Smooth muscle cell (in vitro differentiated cells): ENCODE measurements at regions not wholly inside any gene's neighbourhood (a gene's known extent, or its start where the extent isn't known, plus 50 kb on each side); places are given as distances from the start of the nearest gene placed in this dataset.
A peak's percentile ranks its signal among the peaks of the same experiment; 100 is the strongest.

Source experiments
- DNase-seq: peaks from one replicate; lab custom pipeline; 2025; ENCODE audit not compliant: unreplicated experiment; lab: John Stamatoyannopoulos, UW
- H2AFZ ChIP-seq: fragments of 200-600 bp; sonication (generic); 2 replicates; pipeline ENCODE4 v1.6.0; 2016; ENCODE audit warnings: antibody characterized with exemption, low read depth, mild to moderate bottlenecking
- H3F3A ChIP-seq: fragments of 200-600 bp; sonication (generic); 2 replicates; pipeline ENCODE4 v1.6.0; 2017; ENCODE audit warnings: antibody characterized with exemption, low read depth
- H3K27ac ChIP-seq: fragments of 200-600 bp; sonication (generic); 2 replicates; pipeline ENCODE4 v1.5.1; 2016; ENCODE audit warnings: low read depth, mild to moderate bottlenecking
- H3K27me3 ChIP-seq: fragments of 200-600 bp; sonication (generic); 2 replicates; pipeline ENCODE4 v1.6.1; 2016; ENCODE audit warnings: low read depth, mild to moderate bottlenecking
- H3K36me3 ChIP-seq: fragments of 200-600 bp; sonication (generic); 2 replicates; pipeline ENCODE4 v1.5.1; 2016; ENCODE audit warnings: low read depth
- H3K4me1 ChIP-seq: fragments of 200-600 bp; sonication (generic); 2 replicates; pipeline ENCODE4 v1.5.1; 2016; ENCODE audit warnings: low read depth
- H3K4me2 ChIP-seq: fragments of 200-600 bp; sonication (generic); 2 replicates; pipeline ENCODE4 v1.6.0; 2016; ENCODE audit warnings: mild to moderate bottlenecking
- H3K4me3 ChIP-seq: fragments of 200-600 bp; sonication (generic); 2 replicates; pipeline ENCODE4 v1.5.1; 2016; ENCODE audit warnings: mild to moderate bottlenecking
- H3K79me2 ChIP-seq: fragments of 200-600 bp; sonication (generic); 2 replicates; pipeline ENCODE4 v1.6.0; 2016; ENCODE audit warnings: low read depth, mild to moderate bottlenecking
- H3K9ac ChIP-seq: fragments of 200-600 bp; sonication (generic); 2 replicates; pipeline ENCODE4 v1.6.0; 2016; ENCODE audit warnings: low read depth
- H3K9me3 ChIP-seq: fragments of 200-600 bp; sonication (generic); replicated peaks from 2 replicates; pipeline ENCODE4 v1.5.1; 2016; ENCODE audit warnings: low read depth
- H4K20me1 ChIP-seq: fragments of 200-600 bp; sonication (generic); 2 replicates; pipeline ENCODE4 v1.6.0; 2016; ENCODE audit warnings: low read depth
- WGBS: methylation state at CpG from one replicate; pipeline ENCODE4 v1.1.7; 2016; ENCODE audit warnings: low lambda C conversion rate; 5-methylcytosine and 5-hydroxymethylcytosine counted together
- TF ChIP-seq, protein P1 (sequence below): fragments of 200-600 bp; sonication (generic); IDR thresholded peaks from 2 replicates; pipeline ENCODE4 v1.5.1; 2017; ENCODE audit warnings: borderline replicate concordance, mild to moderate bottlenecking, antibody characterized with exemption; ENCODE audit not compliant: insufficient read depth, poor library complexity, severe bottlenecking

DNA sequence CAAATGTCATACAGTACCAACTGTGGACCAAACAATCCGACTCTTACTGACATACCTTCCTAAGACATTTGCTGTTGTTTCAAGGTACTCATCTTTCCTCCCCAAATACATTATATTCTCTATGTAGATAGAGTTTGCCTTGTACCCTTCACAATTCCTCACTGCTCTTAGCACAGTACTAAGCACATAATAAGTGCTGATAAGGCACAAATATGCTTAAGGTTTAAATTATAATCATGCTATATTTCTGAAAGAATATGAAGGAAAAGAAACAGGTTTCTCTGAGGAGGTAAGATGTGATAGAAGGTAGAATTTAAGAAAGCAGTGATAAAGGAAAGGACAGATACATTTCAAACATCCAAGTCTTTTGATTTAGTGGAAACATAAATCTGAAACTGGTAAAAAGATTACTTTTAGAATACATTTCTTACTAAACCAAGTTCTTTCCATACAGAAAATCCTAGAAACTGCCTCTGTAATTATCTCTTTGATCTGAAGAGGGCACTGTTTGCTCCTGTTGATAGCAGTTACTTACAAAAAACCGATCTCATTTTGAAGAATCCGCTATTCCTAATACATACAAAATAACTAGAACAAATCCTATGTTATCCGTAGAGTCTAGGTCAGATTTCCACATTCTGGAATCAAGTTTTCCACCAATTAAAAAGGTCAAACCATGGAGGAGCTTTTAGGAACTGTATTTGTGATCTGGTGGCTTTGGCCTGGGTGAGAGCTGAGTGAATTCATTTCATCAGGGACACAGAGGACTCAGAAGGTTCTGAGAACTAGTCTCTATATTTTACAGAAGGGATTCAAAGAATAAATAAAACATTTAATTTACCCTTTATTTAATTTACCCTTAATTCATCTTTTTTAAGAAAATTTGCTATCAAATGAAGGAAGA is 311.9 kb downstream of the DAD1 start:
- TF ChIP-seq, protein P1, sequence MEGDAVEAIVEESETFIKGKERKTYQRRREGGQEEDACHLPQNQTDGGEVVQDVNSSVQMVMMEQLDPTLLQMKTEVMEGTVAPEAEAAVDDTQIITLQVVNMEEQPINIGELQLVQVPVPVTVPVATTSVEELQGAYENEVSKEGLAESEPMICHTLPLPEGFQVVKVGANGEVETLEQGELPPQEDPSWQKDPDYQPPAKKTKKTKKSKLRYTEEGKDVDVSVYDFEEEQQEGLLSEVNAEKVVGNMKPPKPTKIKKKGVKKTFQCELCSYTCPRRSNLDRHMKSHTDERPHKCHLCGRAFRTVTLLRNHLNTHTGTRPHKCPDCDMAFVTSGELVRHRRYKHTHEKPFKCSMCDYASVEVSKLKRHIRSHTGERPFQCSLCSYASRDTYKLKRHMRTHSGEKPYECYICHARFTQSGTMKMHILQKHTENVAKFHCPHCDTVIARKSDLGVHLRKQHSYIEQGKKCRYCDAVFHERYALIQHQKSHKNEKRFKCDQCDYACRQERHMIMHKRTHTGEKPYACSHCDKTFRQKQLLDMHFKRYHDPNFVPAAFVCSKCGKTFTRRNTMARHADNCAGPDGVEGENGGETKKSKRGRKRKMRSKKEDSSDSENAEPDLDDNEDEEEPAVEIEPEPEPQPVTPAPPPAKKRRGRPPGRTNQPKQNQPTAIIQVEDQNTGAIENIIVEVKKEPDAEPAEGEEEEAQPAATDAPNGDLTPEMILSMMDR, result peak; percentile 72
- H3K79me2 ChIP-seq, result no peaks in the 10 kb centered on the region
- H2AFZ ChIP-seq, result peak overlapping the region; percentile 56
- WGBS, result 50% methylated on average over 4 of the region's 4 CpGs
- H3K4me2 ChIP-seq, result no peak overlapping the region
- peaks cover 18% of the 10 kb centered on the region for H3K27me3 ChIP-seq
- no peaks in the 10 kb centered on the region for H3K9me3 ChIP-seq
- H3K4me3 ChIP-seq, result no peak overlapping the region
- no peak for DNase-seq
- H4K20me1 ChIP-seq, result no peaks in the 10 kb centered on the region
- no peak overlapping the region for H3K9ac ChIP-seq
- H3F3A ChIP-seq, result no peaks in the 10 kb centered on the region
- H3K27ac ChIP-seq, result no peak overlapping the region
- H3K4me1 ChIP-seq, result no peaks in the 10 kb centered on the region
- H3K36me3 ChIP-seq, result no peaks in the 10 kb centered on the region

DNA sequence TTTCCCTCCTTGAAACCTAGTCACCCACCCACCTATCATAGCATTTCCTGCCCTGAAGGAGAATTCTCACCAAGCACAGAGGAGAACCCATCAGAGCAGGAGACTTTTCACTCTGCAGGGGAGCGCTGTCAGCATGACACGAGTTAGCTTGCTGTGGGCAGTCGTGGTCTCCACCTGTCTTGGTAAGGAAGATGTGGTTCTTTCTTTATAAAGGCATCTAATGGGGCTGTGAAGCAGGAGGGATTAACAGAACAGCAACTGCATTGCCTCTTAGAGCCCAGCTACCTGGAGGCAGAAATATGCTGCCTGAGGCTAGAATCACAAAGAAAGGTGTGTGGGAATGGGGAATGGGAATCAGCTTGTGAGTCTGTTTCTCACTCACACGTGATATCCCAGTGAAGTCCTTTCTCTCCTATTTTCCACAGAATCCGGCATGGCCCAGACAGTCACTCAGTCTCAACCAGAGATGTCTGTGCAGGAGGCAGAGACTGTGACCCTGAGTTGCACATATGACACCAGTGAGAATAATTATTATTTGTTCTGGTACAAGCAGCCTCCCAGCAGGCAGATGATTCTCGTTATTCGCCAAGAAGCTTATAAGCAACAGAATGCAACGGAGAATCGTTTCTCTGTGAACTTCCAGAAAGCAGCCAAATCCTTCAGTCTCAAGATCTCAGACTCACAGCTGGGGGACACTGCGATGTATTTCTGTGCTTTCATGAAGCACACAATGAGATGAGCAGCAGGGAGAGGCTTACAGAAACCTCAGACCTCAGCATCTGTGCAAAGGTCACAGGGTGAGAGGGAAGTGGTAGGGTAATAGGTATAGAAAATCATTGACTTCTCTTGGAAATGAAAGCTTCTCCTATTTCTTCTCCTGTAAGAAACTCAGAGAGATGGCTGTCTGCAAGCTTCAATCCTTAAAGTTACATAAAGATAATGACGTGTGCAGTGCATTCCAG is 316.9 kb downstream of the DAD1 start:
- Histone ChIP-seq H3K36me3 (no peaks in the 10 kb centered on the region), H3K27ac (no peak overlapping the region), H3K79me2 (no peaks in the 10 kb centered on the region), H3K9ac (no peak overlapping the region), H3K4me3 (no peak overlapping the region), H3K4me2 (no peak overlapping the region), H3K27me3 (peaks cover 18% of the 10 kb centered on the region), H3K4me1 (no peaks in the 10 kb centered on the region), H4K20me1 (no peaks in the 10 kb centered on the region), H2AFZ (no peak overlapping the region), H3K9me3 (no peaks in the 10 kb centered on the region), H3F3A (no peaks in the 10 kb centered on the region)
- 65% methylated on average over 11 of the region's 11 CpGs for WGBS
- DNase-seq, result no peak
- TF ChIP-seq, protein P1, result no peak

DNA sequence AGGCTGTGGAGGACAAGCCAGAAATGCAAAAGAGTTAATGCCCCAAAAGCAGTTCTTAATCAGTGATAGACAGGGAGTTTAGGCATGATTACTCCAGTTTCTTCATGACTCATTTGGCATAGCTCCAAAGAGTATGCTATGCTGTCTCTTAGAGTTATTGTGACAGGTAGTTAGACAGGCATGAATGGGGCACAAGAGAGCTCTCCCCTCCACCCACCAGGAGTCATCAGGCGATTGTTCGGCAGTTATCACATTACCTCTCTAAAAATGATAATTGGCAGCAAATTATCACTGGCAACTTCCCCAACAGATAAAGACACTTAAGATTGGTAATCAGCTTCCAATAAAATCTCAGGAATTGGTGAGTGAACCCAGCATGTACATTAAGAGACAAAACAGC is 320.1 kb downstream of the DAD1 start:
- H4K20me1 ChIP-seq, result no peaks in the 10 kb centered on the region
- no peaks in the 10 kb centered on the region for H3K27me3 ChIP-seq
- H3K4me3 ChIP-seq, result no peak overlapping the region
- WGBS, result 24% methylated on average over 2 of the region's 2 CpGs
- H2AFZ ChIP-seq, result no peak overlapping the region
- H3K9ac ChIP-seq, result no peak overlapping the region
- TF ChIP-seq, protein P1, result no peak
- H3K4me2 ChIP-seq, result no peak overlapping the region
- no peaks in the 10 kb centered on the region for H3K9me3 ChIP-seq
- H3F3A ChIP-seq, result no peaks in the 10 kb centered on the region
- no peaks in the 10 kb centered on the region for H3K79me2 ChIP-seq
- DNase-seq, result no peak
- H3K27ac ChIP-seq, result no peak overlapping the region
- no peaks in the 10 kb centered on the region for H3K36me3 ChIP-seq
- H3K4me1 ChIP-seq, result peaks cover 11% of the 10 kb centered on the region
